Endothelial cell of umbilical vein (primary cell): ENCODE measurements at regions not wholly inside any gene's neighbourhood (a gene's known extent, or its start where the extent isn't known, plus 50 kb on each side); places are given as distances from the start of the nearest gene placed in this dataset.

Experiments used
- BruUV-seq: library from RNA; stranded (reverse); fragments of 400-500 nt; replicated peaks from 2 replicates; lab custom pipeline; 2021; lab: Mats Ljungman, UMichigan
- CTCF ChIA-PET: fragments of 300-600, 350-600 bp; sonication (Branson Sonifier 250); formaldehyde crosslinking; loops from one replicate; lab custom pipeline; 2021; ENCODE audit warnings: antibody characterized with exemption, inconsistent platforms; lab: Charles Lee
- POLR2A ChIA-PET: fragments of 300-600, 350-600 bp; sonication (Branson Sonifier 250); formaldehyde crosslinking; loops from one replicate; lab custom pipeline; 2021; ENCODE audit warnings: antibody characterized with exemption, inconsistent platforms; lab: Charles Lee
- DNase-seq: peaks from one replicate; pipeline ENCODE4 v3.0.0-alpha.2; 2011; ENCODE audit warnings: low read depth, low spot score
- FAIRE-seq: peaks from 2 replicates; lab custom pipeline; 2011; peaks lifted over from hg19 to GRCh38; lab: Jason Lieb, UNC
- H2AFZ ChIP-seq: 2 replicates; pipeline ENCODE4 v1.6.0; 2012; ENCODE audit warnings: low read depth, low read length, control low read depth, inconsistent platforms
- H3K27ac ChIP-seq: 2 replicates; pipeline ENCODE4 v1.5.1; 2011; ENCODE audit warnings: low read depth, mild to moderate bottlenecking, control low read depth, low read length, moderate library complexity; ENCODE audit not compliant: insufficient read depth
- H3K27me3 ChIP-seq, 2 experiments: 2 replicates each; pipeline versions ENCODE4 v1.6.0 to v1.6.1; 2011; ENCODE audit warnings: low read length in 2 of 2, mixed read lengths in 1 of 2; ENCODE audit not compliant: control insufficient read depth in 2 of 2, insufficient read depth in 2 of 2
- H3K36me3 ChIP-seq, 2 experiments: 2 replicates in 1 of 2; 3 replicates in 1 of 2; pipeline ENCODE4 v1.5.1; 2011; ENCODE audit warnings: low read length in 2 of 2, mild to moderate bottlenecking in 1 of 2, moderate library complexity in 1 of 2; ENCODE audit not compliant: control insufficient read depth in 2 of 2, insufficient read depth in 2 of 2; ENCODE audit errors: extremely low read depth in 1 of 2
- H3K4me1 ChIP-seq: 3 replicates; pipeline ENCODE4 v1.5.1; 2011; ENCODE audit warnings: mild to moderate bottlenecking, low read length; ENCODE audit not compliant: control insufficient read depth, insufficient read depth; ENCODE audit errors: extremely low read depth
- H3K4me2 ChIP-seq: 2 replicates; pipeline ENCODE4 v1.6.1; 2011; ENCODE audit warnings: low read length, control low read depth, mixed read lengths; ENCODE audit not compliant: insufficient read depth
- H3K4me3 ChIP-seq, 3 experiments: fragments of 200-600 bp in 1 of 3; sonication (generic), shearing (Covaris generic) in 1 of 3; replicated peaks in 1 of 3; 2 replicates each; pipeline ENCODE4 v1.5.1; 2011 to 2016; ENCODE audit warnings: control low read depth in 3 of 3, low read length in 3 of 3, mild to moderate bottlenecking in 2 of 3, inconsistent platforms in 1 of 3, low read depth in 1 of 3, moderate library complexity in 1 of 3; ENCODE audit not compliant: insufficient read depth in 1 of 3
- H3K79me2 ChIP-seq: 2 replicates; pipeline ENCODE4 v1.6.0; 2012; ENCODE audit warnings: low read length, inconsistent platforms; ENCODE audit not compliant: control insufficient read depth, insufficient read depth
- H3K9ac ChIP-seq: replicated peaks from 2 replicates; pipeline ENCODE3; 2011; ENCODE audit warnings: low read length, control low read depth; ENCODE audit not compliant: insufficient read depth; ENCODE audit errors: extremely low read depth
- H3K9me1 ChIP-seq: replicated peaks from 3 replicates; pipeline ENCODE4 v1.6.0; 2011; ENCODE audit warnings: mild to moderate bottlenecking, low read length; ENCODE audit not compliant: control insufficient read depth, insufficient read depth; ENCODE audit errors: extremely low read depth
- H3K9me3 ChIP-seq: replicated peaks from 2 replicates; pipeline ENCODE4 v1.5.1; 2012; ENCODE audit warnings: low read length, inconsistent platforms; ENCODE audit not compliant: control insufficient read depth, insufficient read depth
- H4K20me1 ChIP-seq: replicated peaks from 2 replicates; pipeline ENCODE3; 2011; ENCODE audit warnings: mild to moderate bottlenecking, low read length; ENCODE audit not compliant: control insufficient read depth, insufficient read depth; ENCODE audit errors: extremely low read depth
- JUN ChIP-seq: IDR thresholded peaks from 2 replicates; pipeline ENCODE4 v1.6.1; 2011; ENCODE audit warnings: borderline replicate concordance, low read depth; ENCODE audit not compliant: insufficient read length, insufficient read depth
- MYC ChIP-seq: IDR thresholded peaks from one replicate; pipeline ENCODE4 v1.6.1; 2011; ENCODE audit warnings: mild to moderate bottlenecking, low read depth, low read length
- POLR2AphosphoS5 ChIP-seq: IDR thresholded peaks from 2 replicates; pipeline ENCODE4 v1.6.1; 2012; ENCODE audit warnings: low read depth, mild to moderate bottlenecking, control low read depth, low read length, moderate library complexity; ENCODE audit not compliant: insufficient read depth
- dilution Hi-C: fragments of 300-500 bp; cut with MboI; formaldehyde crosslinking; loops from one replicate; pipeline ENCODE4 v1.15.0; 2019; ENCODE audit warnings: low sequenced_read_pairs; ENCODE audit not compliant: extremely low pct_ligation_motif_present
- intact Hi-C: fragments of 100-400 bp; cut with micrococcal nuclease; formaldehyde crosslinking; loops from one replicate; pipeline ENCODE4 v1.10.0; 2022

- no peak for TF ChIP-seq JUN
- no peak for TF ChIP-seq POLR2AphosphoS5
- no peak overlapping the region for H2AFZ ChIP-seq
- dilution Hi-C loops: no loop called here
- H3K4me2 ChIP-seq: no peak overlapping the region
- no peak for DNase-seq
- no peaks in the 10 kb centered on the region for H3K79me2 ChIP-seq
- H3K9me3 ChIP-seq: peaks cover 6% of the 10 kb centered on the region
- FAIRE-seq: no peak
- ChIA-PET POLR2A (no interaction called here), CTCF (no interaction called here)
- H3K36me3 ChIP-seq: no peaks in the 10 kb centered on the region
- no peak overlapping the region for H3K9ac ChIP-seq
- H4K20me1 ChIP-seq: no peaks in the 10 kb centered on the region
- no peaks in the 10 kb centered on the region for H3K4me1 ChIP-seq
- no peak overlapping the region for H3K4me3 ChIP-seq
- intact Hi-C loops: no loop called here
- no peaks in the 10 kb centered on the region for H3K9me1 ChIP-seq
- no peaks in the 10 kb centered on the region for H3K27me3 ChIP-seq
- no TSS peak for BruUV-seq
- no peak overlapping the region for H3K27ac ChIP-seq
Observed at GRCh38 chr1:2866422-2867086, 65.1 kb upstream of the TTC34 start.

GRCh38 chr1:2867087-2867425 is 65.6 kb upstream of the TTC34 start:
- Histone ChIP-seq H2AFZ (no peak overlapping the region), H3K4me3 (no peak overlapping the region), H3K79me2 (no peaks in the 10 kb centered on the region), H3K4me2 (no peak overlapping the region), H3K9ac (no peak overlapping the region), H4K20me1 (no peaks in the 10 kb centered on the region), H3K9me3 (peaks cover 6% of the 10 kb centered on the region), H3K27ac (no peak overlapping the region), H3K4me1 (no peaks in the 10 kb centered on the region), H3K27me3 (no peaks in the 10 kb centered on the region), H3K36me3 (no peaks in the 10 kb centered on the region), H3K9me1 (no peaks in the 10 kb centered on the region)
- POLR2A ChIA-PET: no interaction called here
- no peak for FAIRE-seq
- no peak for DNase-seq
- dilution Hi-C loops (no loop called here), intact Hi-C loops (no loop called here)
- BruUV-seq: no TSS peak
- no peak for TF ChIP-seq MYC
- CTCF ChIA-PET: no interaction called here
